GM23248 (cell line): ENCODE measurements at regions not wholly inside any gene's neighbourhood (a gene's known extent, or its start where the extent isn't known, plus 50 kb on each side); places are given as distances from the start of the nearest gene placed in this dataset.

Experiments used
- EZH2 ChIP-seq: fragments of 200-600 bp; sonication (generic); IDR thresholded peaks from 2 replicates; pipeline ENCODE4 v1.6.1; 2018; ENCODE audit warnings: antibody characterized with exemption, mild to moderate bottlenecking; ENCODE audit not compliant: insufficient read depth, poor library complexity, severe bottlenecking
- EZH2phosphoT487 ChIP-seq: fragments of 200-600 bp; sonication (generic); IDR thresholded peaks from 2 replicates; pipeline ENCODE4 v1.6.1; 2018; ENCODE audit warnings: antibody characterized with exemption, moderate library complexity, mild to moderate bottlenecking, low read depth; ENCODE audit not compliant: insufficient read depth

- TF ChIP-seq EZH2 (no peak), EZH2phosphoT487 (no peak)
Measured at GRCh38 chr2:67510745-67511144, 113.6 kb downstream of the ETAA1 start.
